B cell (primary cell): ENCODE measurements at regions not wholly inside any gene's neighbourhood (a gene's known extent, or its start where the extent isn't known, plus 50 kb on each side); places are given as distances from the start of the nearest gene placed in this dataset.

Experiments
- EZH2 ChIP-seq: IDR thresholded peaks from 2 replicates; pipeline ENCODE4 v1.6.1; 2012; ENCODE audit warnings: borderline replicate concordance, low read depth, mild to moderate bottlenecking, moderate library complexity, low read length; ENCODE audit not compliant: insufficient read depth, poor library complexity, severe bottlenecking
- TF ChIP-seq, protein P1 (sequence below): fragments of 200-600 bp; IDR thresholded peaks from one replicate; pipeline ENCODE4 v1.8.0; 2022; ENCODE audit warnings: antibody characterized with exemption, mild to moderate bottlenecking

- TF ChIP-seq, protein P1, sequence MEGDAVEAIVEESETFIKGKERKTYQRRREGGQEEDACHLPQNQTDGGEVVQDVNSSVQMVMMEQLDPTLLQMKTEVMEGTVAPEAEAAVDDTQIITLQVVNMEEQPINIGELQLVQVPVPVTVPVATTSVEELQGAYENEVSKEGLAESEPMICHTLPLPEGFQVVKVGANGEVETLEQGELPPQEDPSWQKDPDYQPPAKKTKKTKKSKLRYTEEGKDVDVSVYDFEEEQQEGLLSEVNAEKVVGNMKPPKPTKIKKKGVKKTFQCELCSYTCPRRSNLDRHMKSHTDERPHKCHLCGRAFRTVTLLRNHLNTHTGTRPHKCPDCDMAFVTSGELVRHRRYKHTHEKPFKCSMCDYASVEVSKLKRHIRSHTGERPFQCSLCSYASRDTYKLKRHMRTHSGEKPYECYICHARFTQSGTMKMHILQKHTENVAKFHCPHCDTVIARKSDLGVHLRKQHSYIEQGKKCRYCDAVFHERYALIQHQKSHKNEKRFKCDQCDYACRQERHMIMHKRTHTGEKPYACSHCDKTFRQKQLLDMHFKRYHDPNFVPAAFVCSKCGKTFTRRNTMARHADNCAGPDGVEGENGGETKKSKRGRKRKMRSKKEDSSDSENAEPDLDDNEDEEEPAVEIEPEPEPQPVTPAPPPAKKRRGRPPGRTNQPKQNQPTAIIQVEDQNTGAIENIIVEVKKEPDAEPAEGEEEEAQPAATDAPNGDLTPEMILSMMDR: no peak
- TF ChIP-seq EZH2: no peak
Measured at GRCh38 chr6:169383265-169383664, 129.6 kb upstream of the THBS2 start.
